GM12872 (cell line): ENCODE measurements at regions not wholly inside any gene's neighbourhood (a gene's known extent, or its start where the extent isn't known, plus 50 kb on each side); places are given as distances from the start of the nearest gene placed in this dataset.

ENCODE experiments used
- TF ChIP-seq, protein P1 (sequence below): IDR thresholded peaks from 3 replicates; pipeline ENCODE4 v1.5.1; 2011; ENCODE audit warnings: low read depth, mild to moderate bottlenecking, low read length, moderate library complexity; ENCODE audit not compliant: insufficient read depth

DNA sequence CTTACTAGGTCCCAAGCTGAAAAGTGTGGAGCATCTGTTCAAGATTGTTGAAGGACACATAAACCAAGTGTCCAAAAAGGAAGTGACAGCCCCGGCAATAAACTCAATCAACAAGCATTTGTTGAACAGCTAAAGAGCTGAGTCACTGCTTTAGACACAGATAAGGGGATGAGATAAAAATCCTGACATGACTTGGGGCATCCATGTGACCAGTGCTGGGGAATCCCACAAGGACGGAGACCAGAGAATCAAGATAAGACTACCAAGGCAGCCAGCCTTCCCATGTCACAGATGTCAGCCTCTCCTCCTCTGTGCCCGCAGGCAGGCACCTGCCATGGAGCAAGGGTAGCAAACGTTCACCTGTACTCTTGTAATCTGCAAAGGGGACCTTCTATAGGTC lies 118.6 kb upstream of the KAZN start:
- TF ChIP-seq, protein P1, sequence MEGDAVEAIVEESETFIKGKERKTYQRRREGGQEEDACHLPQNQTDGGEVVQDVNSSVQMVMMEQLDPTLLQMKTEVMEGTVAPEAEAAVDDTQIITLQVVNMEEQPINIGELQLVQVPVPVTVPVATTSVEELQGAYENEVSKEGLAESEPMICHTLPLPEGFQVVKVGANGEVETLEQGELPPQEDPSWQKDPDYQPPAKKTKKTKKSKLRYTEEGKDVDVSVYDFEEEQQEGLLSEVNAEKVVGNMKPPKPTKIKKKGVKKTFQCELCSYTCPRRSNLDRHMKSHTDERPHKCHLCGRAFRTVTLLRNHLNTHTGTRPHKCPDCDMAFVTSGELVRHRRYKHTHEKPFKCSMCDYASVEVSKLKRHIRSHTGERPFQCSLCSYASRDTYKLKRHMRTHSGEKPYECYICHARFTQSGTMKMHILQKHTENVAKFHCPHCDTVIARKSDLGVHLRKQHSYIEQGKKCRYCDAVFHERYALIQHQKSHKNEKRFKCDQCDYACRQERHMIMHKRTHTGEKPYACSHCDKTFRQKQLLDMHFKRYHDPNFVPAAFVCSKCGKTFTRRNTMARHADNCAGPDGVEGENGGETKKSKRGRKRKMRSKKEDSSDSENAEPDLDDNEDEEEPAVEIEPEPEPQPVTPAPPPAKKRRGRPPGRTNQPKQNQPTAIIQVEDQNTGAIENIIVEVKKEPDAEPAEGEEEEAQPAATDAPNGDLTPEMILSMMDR: no peak

DNA sequence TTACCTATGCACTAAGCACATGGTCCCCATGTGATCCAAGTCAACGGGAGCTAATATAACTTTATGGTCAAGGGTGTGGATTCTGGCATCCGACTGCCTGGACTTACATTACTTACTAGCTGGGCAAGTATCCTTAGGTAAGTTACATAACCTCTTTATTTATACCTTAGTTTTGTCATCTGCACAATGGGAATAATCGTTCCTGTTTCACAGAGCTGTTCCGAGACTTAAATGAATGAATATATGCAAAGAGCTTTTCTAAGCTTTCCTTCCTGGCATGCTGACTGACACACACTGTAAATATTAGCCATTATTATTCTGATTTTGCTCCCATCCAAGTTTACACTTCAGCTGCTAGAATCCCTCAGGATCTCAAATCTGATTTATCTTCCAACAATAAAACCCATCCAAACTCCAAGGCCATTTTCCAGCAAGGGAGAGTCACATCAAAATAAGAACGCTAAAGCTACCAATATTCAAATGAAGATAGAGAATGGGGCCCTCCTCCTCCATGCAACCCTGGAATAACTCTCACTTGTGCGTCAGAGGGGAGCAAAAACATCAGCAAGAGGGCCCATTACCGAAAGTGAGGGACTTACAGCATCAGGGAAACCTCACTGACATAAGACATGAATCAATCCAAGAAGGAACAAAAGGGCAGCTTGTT lies 115.6 kb upstream of the KAZN start:
- TF ChIP-seq, protein P1: no peak

DNA sequence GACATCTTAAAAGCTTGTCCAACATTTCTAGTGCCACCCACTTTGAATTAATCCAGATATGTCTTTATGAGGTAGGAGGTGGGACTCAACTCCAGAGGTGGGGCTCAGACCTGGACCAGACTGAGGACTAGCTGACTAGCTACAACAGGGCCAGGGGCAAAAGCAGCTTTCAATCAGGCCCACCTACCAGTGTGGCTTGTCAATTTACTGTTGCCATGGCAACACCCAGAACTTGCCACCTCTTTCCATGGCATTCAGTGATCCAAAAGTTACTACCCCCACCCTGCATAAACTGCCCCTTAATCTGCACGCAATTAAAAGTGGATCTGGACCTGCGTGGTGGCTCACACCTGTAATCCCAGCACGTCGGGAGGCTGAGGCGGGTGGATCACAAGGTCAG lies 113.2 kb upstream of the KAZN start:
- TF ChIP-seq, protein P1: no peak

DNA sequence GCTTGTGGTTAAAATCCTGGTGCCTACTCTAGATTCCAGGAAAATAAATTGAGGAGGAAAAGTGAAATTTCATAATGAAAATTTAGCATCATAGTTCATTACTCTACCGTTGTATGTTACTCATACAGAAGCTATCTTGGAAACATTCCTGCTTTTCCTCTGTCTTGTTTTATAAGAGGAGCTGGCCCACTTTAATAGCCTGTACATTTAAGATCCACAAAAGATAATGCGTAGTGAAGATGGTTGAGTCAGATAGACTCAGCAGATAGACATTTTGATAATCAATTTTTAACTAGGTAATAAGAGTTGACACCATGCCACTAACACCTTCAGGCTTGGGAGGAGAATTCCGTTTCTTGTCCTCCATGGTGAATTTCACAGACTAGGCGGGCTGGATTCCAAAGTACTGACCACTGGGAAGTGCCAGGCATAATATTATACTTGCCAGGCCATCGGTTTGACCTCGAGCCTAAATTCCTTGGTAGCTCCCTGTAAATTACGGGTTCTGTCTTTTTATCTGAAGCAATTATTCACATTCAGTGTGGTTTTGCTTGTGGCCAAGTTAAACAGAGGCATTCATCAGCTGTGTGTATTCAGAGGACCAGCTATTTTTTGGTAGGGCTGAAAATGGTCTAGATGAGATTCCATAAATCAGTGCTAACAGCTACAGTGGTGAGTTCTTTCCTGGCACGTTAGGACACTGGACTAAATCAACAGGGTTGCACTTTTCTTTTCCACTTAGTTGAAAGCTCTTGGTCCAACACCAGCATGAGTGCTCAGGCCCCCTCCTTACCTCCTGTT lies 111.9 kb upstream of the KAZN start:
- TF ChIP-seq, protein P1: no peak

DNA sequence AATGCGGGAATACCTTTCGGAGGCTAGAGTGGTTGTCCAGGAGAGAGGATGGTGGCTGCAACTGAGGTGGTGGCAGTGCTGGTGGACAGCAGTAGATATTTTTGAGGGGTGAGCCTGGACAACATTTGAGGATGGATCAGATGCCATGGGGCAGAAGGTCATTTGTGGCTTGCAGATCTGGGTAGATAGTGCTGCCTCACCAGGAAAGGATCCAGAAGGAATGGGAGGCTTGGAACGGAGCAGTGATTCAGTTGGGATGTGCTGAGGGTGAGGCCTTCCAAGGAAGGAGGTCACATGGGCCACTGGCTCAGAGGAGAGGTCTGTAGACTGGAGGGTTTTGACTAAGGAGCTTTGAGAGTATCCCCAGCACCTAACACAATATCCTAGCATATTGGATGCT lies 110.8 kb upstream of the KAZN start:
- TF ChIP-seq, protein P1: no peak

DNA sequence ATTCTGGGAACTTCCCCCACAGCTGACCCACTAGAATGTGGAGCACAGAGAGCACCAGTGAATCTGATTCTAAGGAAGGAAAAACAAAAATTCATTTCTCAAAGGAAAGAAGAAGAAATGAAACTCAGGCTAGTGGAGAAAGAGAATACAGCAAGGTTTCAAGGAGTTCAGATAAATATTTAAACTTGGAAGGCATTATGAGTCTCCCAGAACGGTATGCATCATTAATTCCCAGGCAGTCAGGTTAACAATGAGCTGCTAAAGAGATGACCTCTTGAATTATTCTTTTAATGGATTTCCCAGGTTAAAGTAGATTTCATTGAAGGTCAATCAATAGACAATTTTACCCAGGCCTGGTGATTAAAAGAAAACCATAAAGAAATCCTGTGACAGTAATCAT lies 103.6 kb upstream of the KAZN start:
- TF ChIP-seq, protein P1: no peak

DNA sequence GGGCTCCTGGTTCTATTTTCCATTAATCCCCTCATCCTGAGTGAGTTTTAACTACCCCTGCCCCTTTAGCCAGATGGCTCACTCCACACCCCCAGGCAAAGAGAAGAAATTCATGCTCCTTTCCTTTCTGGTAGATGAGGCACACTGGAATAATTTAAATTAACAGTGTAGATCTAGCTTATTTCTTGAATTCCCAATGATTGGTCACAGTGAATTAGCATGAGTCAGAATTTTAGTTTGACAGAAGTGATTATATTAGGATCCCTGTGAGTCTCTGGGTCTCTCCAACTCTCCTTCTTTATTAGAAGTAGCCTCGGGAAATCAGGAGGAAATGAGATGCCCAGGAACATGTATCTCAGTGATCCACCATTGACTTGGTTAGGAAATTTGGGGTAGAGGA lies 103.1 kb upstream of the KAZN start:
- TF ChIP-seq, protein P1: no peak
